ENCODE measurements at regions not wholly inside any gene's neighbourhood (a gene's known extent, or its start where the extent isn't known, plus 50 kb on each side); places are given as distances from the start of the nearest gene placed in this dataset.
"Not testable (repeated sequence)": the region's sequence is repeated elsewhere in the genome, so short reads cannot be mapped to it uniquely, and the experiment has no call there.

DNA sequence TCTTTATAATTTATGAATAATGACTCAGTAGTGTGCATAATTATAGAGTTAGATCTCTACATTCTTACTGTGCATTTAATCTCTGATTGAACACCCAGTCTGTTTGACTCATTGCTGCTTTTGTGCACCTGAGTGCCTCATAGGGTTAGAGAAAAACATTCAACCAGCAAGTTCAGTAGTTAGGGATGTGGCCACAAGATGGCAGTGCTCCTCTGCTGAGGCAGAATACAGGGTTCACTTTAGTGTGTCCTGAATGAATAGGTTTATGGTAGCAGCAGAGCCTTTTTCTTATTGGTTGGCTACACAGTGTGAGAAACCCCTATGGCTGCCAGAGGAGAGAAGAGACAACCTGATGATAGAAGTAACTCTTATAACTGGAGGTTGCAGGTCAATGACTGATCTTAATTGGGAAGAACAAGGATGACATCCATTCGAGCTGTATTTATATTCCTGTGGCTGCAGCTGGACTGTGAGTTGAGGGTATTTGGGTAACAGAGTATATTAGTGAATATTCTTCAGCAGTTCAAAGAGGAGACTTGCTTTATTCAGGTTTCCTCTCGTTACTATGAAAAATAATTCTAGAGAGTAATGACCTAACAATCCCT, 194.9 kb upstream of the OR4E1 start:
- DNase-seq = peak; percentile 4

DNA sequence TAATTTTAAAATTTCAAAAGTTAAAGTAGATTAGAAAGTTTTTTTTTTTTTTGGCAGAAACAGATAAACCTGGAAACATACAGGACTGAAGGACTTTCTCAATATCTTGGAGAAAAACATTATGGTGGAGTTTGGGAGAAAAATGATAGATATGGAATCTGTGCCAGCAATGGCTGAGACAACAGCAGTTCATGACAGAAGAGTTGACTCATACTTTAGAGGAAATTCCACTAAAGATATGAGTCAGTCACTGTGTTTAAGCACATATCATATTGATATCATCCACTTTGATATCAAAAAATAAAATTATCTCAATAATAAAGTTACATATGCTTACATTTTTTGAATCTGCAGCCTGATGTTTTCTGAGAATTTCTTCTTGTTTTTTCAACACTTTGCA, 193.9 kb upstream of the OR4E1 start:
- no peak for DNase-seq

DNA sequence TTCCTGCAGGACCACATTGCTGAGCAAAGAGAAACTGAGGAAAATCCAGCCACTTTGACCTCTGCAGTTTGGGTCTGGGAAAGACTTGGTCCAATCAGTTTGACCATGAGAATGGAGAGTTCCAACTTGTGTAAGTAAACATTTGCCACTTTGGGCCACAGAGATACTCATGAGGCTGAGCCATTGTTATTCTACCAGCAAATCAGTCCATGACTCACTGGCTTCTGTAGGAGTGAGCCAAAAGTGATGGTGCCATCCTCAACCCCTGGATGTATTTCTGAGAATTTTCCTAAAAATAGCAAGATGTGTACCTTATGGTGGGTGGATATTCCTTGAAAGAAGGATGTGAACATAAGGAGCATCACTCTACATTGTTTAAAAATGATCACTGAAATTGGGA, 192.9 kb upstream of the OR4E1 start:
- DNase-seq = no peak

DNA sequence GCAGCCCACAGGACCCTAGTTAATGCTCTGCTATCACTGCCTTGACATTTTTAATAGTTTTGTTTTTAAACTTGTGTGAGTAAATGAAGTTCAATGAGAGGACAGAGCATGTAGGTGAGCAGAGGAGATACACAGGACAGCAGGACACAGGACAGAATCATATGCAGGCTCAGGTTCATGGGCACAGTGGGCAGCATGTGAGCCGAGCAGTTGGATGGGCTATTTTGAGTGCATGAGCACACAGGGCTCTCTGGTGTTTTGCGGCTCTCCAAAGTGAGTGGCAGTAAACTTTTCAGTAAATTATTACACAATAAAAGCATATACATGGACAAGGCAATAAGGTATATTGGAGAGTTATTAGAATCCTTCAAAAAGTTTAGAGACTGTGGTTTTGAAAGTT, 189.7 kb upstream of the OR4E1 start:
- no peak for DNase-seq

DNA sequence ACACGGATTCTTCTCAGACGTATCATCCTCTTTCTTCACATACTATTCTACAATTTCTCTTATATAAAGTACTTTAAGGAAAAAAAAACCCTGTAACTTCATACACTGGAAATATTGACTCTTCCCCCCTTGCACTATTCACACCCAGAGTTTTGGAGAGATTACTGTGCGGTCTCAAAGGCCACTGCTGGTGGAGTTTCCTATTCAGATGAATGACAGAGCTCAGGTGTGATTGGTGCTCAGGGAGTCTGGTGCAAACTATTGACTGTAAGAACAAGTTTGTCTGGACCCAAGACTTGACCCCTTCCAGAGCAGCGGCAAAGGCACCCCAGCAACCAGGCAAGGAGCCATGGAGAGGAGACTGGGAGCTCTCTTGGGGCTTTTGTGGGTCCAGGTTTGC, 187.5 kb upstream of the OR4E1 start:
- no peak for DNase-seq

DNA sequence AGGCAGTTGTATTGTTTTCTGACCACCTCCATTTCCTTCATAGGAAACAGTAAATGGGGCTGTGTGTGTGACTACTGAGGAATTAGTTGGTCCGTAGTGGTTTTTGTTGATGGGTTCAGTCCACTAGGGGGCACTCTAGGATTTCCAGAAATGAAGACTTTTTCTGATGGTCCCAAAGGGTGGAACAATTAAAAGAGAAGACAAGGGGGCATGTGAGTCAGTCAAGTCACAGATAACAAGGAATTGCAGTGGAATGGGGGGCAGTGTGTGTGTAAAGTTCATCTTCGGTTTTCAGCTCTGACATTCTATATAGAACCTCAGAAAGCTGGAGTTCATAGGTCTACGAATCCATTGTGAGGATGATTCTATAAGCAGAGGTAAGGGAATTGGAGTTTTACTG, 186.6 kb upstream of the OR4E1 start:
- no peak for DNase-seq

DNA sequence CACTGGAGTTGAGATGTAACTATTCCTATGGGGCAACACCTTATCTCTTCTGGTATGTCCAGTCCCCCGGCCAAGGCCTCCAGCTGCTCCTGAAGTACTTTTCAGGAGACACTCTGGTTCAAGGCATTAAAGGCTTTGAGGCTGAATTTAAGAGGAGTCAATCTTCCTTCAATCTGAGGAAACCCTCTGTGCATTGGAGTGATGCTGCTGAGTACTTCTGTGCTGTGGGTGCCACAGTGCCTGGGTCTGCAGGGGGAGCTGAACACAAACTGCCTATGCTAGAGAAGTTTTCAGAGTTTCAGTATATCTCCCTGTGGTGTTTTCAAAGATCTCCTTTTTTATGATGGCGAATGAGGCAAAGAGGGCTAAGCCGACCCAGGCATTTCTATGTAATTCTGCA, 179.2 kb upstream of the OR4E1 start:
- DNase-seq = no peak

DNA sequence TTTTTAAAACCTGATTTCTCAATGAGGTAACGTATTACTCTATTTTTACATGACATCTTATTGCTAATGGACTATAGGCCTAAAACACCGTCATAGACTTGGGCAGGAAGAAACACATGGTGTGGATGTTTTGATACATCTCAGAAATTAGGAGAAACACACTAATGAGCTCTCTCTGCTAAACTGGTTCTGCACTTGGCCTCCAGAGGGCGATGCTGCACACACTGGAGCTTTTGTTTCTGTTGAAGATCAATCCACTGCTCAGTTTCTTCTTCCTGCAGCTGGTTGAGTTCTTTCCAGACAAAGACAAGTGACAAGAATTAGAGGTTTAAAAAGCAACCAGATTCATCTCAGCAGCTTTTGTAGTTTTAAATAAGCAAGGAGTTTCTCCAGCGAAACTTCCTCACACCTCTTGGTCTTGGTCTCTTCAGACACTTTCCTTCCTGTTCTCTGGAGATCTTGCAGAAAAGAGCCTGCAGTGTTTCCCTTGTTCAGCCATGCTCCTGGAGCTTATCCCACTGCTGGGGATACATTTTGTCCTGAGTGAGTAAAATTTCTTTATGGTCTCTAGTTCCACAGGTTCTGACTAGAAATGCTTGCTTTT, 178.5 kb upstream of the OR4E1 start:
- peak; percentile 9 for DNase-seq

DNA sequence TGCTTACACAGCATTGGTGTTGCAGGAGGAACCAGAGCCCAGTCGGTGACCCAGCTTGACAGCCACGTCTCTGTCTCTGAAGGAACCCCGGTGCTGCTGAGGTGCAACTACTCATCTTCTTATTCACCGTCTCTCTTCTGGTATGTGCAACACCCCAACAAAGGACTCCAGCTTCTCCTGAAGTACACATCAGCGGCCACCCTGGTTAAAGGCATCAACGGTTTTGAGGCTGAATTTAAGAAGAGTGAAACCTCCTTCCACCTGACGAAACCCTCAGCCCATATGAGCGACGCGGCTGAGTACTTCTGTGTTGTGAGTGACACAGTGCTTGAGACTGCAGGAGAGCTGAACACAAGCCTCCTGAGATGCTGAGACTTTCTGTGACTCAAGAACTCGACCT, 173.3 kb upstream of the OR4E1 start:
- DNase-seq = not testable (repeated sequence)

DNA sequence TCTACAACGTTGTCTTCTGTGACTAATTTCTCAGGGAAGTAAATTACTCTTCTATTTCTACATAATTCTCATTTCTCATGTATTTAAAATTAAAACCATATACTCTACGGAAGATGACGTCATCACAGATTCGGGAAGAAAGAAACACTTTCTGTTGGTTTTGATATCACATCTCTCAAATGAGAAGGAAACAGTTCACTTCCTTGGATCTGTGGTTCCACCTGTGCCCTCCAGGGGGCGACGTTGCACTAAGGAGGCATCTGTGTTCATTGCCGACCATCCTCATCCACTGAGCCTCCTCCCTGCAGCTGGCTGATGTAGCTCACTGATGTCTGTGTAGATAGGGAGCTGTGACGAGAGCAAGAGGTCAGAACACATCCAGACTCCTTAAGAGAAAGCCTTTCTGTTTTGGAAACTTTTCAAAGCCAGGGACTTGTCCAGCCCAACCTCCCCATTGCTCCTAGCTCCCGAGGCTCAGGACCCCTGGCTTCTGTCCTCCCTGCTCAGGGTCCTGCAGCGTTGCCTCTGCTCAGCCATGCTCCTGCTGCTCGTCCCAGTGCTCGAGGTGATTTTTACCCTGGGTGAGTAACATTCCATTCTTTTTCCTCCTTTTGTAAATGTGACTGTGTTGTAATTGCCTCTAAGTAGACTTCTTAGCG, 172.7 kb upstream of the OR4E1 start:
- peak; percentile 33 for DNase-seq

DNA sequence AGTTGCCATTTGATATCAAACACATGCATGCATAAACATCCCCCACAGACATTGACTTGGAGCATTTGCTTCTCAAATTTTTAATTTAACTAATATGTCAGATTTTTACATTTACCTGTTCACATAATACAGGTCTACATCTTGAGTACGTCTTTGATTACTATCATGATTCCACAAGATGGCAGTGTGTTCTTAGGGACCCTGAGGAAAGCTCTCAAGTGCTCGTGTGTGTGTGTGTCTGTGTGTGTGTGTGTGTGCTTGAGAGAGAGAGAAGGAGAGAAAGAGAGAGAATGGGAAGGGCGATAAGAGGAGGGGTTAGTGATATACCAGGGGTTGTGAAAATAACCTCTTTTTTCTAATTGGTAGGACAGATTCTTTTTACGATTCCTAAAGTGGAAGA, 167.1 kb upstream of the OR4E1 start:
- no peak for DNase-seq

DNA sequence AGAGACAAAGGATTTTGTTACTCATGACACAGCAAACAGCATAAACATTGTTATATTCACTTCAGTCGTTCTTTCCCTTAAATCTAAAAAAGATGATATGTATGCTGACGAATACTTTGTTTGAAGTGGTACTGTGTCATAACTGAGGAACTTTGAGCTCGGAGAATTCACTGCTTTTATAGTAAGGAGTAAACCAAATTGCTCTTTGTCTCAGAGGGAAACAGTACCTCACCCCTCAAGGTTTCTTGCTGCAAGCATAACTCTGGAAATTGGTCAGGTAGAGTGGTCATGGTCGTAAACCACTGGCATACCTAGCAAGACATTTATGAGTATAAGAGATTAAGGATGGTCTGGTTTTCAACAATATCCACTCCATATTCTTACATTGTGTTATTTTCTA, 160.2 kb upstream of the OR4E1 start:
- DNase-seq = no peak

DNA sequence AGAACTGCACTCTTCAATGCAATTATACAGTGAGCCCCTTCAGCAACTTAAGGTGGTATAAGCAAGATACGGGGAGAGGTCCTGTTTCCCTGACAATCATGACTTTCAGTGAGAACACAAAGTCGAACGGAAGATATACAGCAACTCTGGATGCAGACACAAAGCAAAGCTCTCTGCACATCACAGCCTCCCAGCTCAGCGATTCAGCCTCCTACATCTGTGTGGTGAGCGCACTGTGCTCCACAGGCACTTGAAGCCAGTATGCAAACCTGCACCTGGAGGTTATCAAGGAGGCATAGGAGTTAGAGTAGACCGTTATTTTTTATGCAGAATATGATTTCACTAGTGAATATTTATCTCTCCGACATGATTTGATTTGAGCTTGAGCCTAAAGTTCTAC, 152.2 kb upstream of the OR4E1 start:
- DNase-seq = no peak

DNA sequence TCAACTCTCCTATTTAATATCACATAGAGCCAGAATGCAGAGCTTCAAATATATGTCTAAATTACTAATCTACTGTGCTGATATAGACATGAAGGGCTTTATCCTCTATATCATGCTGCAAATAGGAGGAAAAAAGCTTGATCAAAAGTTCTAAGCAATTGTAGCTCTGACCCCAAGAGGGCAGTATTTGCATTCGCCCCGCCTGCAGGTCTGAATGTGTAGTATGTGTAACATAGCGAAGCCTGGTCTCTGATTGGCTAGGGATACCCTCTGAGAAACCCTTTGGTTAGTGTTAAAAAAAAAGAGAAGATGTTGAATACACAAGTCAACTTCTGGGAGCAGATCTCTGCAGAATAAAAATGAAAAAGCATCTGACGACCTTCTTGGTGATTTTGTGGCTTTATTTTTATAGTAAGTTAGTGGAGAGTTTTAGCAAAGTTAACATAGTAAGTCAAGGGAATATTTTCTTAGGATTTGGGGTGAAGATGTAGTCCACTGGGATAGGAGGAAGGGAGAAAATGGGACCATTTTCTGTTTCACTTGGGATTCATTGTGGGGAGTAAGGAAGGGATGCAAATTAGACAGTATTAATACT, 151.6 kb upstream of the OR4E1 start:
- peak; percentile 7 for DNase-seq

DNA sequence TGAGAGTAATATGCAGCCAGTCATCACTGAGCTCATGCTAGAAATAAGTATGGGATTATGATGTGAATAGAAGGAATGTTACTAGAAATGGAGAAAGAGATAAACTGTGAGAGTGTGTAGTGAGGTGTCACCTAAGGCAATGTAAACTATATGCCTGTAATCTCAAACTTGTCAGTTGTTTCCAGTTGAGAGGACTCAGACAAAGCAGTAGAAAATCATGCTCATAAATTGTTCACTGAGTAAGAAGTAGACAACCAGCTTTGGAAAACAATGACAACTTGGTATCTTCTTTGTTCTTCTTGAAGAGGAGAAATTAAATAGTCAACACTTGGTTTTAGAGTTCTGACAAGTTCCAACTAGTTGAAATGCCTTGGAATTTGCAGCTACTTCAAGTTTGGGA, 148.5 kb upstream of the OR4E1 start:
- DNase-seq = no peak

DNA sequence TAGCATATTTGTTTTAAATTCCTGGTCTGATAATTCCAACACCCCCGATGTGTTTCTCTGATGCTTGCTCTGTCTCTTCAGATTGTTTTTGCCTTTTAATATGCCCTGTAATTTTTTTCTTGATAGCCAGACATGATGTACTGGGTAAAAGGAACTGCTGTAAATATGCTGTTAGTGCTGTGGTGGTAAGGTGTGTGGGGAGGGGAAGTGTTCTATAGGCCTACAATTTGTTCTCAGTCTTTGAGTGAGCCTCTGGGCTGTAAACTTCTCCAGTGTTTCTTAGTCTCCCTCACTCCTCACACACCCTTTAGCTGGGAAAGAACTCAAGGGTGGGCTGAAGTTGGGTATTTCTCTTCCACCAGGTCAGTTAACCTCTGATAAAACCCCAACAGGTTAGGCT, 147.0 kb upstream of the OR4E1 start:
- no peak for DNase-seq

DNA sequence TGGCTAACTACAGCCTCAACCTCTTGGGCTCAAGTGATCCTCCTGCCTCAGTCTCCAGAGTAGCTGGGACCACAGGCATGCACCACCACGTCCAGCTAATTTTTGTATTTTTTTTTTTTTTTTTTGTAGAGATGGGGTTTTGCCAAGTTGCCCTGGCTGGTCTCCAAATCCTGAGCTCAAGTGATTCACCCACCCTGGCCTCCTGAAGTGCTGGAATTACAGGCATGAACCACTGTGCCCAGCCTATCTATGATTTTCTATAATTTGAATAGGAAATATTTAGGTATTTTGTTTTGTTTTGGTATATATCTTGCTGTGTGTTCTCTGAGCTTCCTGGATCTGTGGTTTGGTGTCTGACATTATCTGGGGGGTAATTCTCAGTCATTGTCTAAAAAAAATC, 146.3 kb upstream of the OR4E1 start:
- not testable (repeated sequence) for DNase-seq

DNA sequence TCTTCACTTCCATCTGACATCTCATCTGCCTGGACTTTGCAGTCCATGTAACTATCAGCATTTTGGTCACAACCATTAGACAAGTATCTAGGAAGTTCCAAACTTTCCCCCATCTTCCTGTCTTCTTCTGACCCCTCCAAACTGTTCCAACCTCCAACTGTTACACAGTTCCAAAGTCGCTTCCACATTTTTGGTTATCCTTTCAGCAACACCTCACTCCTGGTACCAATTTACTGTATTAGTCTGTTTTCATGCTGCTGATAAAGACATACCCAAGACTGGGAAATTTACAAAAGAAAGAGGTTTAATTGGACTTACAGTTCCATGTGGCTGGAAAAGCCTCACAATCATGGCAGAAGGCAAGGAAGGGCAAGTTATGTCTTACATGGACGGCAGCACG, 143.4 kb upstream of the OR4E1 start:
- DNase-seq = not testable (repeated sequence)

DNA sequence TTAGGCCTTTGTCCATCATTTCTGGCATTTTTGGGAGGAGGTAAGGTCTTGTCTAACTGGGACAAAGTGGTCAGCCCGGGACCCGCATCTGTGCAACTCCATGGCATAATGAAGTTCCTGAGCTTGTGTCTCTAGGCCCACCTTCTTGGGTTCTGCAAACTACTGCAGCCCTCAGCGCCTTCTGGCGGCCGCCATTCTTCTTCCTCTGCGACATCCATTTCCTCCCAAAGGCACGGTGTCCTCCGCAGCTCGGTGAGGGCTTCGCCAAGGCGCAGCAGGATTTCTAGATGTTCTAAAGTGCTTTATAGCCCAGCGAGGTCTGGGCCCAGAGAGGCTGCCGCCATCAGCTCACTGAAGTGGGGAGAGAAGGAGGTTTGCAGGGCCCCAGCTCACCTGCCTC, 134.4 kb upstream of the OR4E1 start:
- no peak for DNase-seq

DNA sequence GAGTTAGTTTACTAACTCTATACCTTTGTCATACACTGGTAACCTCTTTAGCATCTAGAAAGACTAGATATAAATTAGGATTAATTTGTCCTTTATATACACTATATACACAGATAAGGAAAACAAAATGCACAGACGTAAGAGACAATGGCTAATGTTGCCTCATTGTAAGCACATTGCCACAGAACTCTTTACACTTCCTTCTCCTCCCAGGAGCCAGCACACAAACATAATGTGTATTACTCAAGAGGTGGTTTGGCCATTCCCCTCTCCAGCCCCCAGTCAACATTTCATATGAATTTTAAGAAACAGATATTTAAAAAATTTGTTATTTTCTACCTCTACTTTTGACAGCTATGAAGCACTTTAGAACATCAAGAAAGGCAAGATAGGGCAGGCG, 131.4 kb upstream of the OR4E1 start:
- DNase-seq = no peak

DNA sequence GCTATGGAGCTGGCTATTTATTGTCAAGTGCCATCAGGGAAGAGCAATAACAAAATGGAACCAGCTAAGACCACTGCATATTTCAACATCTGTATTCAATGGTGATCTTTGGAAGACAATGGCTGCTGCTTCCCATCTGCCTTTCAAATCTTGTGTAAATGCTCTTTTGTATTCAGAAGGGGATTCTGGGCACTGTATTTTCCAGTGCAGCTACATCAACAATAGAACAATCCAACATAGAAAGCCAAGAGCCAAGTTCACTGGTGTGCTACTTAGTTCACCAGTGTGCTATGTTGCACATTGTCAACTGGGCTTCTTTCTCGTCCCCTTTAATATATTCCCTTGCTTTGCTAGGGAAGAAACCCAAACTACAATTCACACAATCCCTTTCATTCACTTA, 128.8 kb upstream of the OR4E1 start:
- DNase-seq = no peak

DNA sequence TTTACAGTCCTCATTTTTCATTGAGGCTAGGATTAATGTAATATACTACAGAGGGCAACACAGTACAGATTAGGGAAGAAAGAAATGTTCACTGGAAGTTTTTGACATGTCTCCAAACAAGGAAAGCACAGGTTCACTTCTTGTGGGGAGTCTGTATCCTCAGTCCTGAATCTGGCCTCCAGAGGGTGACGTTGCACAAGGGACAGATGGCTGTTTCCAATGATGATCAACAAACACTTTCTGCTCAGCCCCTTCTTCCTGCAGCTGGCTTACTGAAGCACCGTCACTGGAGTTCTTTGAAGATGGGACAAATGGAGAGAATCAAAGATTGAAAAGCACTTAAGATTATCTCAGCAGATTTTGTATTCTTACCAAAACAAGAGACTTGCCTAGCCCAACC, 123.3 kb upstream of the OR4E1 start:
- no peak for DNase-seq

DNA sequence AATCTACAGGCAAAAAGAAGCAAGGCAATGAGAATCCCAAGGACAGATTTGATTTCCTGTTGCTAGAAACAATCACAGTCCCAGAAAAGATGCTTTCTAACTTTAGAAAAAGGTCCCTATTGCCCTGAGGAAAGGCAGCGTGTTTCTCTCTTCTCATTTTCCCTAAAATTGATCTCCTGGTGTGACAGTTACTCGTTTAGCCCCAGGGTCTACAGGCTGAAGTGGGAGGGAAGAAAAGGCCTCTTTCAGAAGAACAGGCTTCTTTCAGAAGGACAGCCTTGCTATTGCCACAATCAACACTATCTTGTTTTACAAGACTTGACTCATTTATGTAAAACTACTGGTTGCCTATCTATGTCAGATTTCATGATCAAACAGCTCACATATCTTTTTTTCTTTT, 121.8 kb upstream of the OR4E1 start:
- DNase-seq = no peak

DNA sequence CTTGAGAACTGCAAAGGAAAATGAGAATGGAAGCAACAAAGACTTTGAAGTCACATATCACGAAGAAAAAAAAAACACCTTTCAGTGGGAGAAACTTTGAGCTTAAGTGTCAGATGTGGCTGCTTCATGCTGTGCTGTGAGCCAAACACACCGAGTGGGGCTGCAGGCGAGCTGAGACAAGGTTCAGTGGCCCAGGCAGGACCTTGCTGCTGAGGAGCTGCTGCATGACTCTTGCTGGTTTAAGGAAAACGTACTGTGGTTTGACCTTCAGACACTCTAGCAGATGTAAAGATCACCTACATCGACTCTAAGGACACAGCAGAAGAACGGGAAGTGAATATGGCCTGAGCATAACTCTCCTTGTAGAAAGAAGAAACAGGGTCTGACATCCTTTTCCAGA, 118.1 kb upstream of the OR4E1 start:
- no peak for DNase-seq

DNA sequence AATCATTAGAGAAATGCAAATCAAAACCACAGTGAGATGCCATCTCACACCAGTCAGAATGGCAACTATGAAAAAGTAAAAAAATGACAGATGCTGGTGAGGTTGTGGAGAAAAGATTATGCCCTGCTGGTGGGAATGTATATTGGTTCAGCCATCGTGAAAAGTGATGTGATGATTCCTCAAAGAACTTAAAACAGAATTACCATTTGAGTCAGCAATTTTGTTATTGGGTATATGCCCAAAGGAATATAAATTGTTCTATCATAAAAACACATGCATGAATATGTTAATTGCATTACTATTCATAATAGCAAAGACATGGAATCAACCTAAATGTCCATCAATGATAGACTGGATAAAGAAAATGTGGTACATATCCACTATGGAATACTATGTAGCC, 115.1 kb upstream of the OR4E1 start:
- DNase-seq = not testable (repeated sequence)
